NB4 (cell line): ENCODE measurements at regions not wholly inside any gene's neighbourhood (a gene's known extent, or its start where the extent isn't known, plus 50 kb on each side); places are given as distances from the start of the nearest gene placed in this dataset.

ENCODE experiments used
- CTCF ChIP-seq: IDR thresholded peaks from one replicate; pipeline ENCODE4 v1.5.1; 2012; ENCODE audit warnings: low read depth, low read length
- MAX ChIP-seq: IDR thresholded peaks from 2 replicates; pipeline ENCODE4 v1.6.1; 2011; ENCODE audit warnings: low read depth, low read length
- MYC ChIP-seq: IDR thresholded peaks from 2 replicates; pipeline ENCODE4 v1.6.1; 2011; ENCODE audit warnings: low read depth, low read length
- POLR2A ChIP-seq: IDR thresholded peaks from 2 replicates; pipeline ENCODE4 v1.6.1; 2011; ENCODE audit warnings: mild to moderate bottlenecking; ENCODE audit not compliant: insufficient read length; ENCODE audit errors: extremely low read depth

GRCh38 chr2:41912776-41913175 is 135.0 kb upstream of the PKDCC start:
- TF ChIP-seq CTCF (no peak), MAX (no peak), POLR2A (no peak), MYC (no peak)
